Neural crest cell (in vitro differentiated cells): ENCODE measurements at regions not wholly inside any gene's neighbourhood (a gene's known extent, or its start where the extent isn't known, plus 50 kb on each side); places are given as distances from the start of the nearest gene placed in this dataset.

ENCODE experiments used
- DNase-seq: peaks from one replicate; pipeline ENCODE4 v3.0.0; 2021; ENCODE audit warnings: low read depth, mixed read lengths, low spot score
- H3K27ac Mint-ChIP-seq: one replicate; pipeline ENCODE4 v1.8.0; 2021; ENCODE audit warnings: mild to moderate bottlenecking, mixed read lengths; ENCODE audit not compliant: unreplicated experiment
- H3K27me3 Mint-ChIP-seq: 2 replicates; pipeline ENCODE4 v1.8.0; 2021; ENCODE audit warnings: low read depth, mild to moderate bottlenecking, mixed read lengths
- H3K36me3 Mint-ChIP-seq: 2 replicates; pipeline ENCODE4 v1.8.0; 2021; ENCODE audit warnings: low read depth, mild to moderate bottlenecking, mixed read lengths
- H3K4me1 Mint-ChIP-seq: 2 replicates; pipeline ENCODE4 v1.8.0; 2021; ENCODE audit warnings: mixed read lengths
- H3K4me3 Mint-ChIP-seq: one replicate; pipeline ENCODE4 v1.8.0; 2021; ENCODE audit warnings: mild to moderate bottlenecking, mixed read lengths
- H3K9me3 Mint-ChIP-seq: 2 replicates; pipeline ENCODE4 v1.8.0; 2021; ENCODE audit warnings: mixed read lengths
- TF ChIP-seq, protein P1 (sequence below): fragments of 200-600 bp; sonication (generic); conservative IDR thresholded peaks from 2 replicates; pipeline ENCODE4 v1.5.0; 2021; ENCODE audit warnings: antibody characterized with exemption, mild to moderate bottlenecking

DNA sequence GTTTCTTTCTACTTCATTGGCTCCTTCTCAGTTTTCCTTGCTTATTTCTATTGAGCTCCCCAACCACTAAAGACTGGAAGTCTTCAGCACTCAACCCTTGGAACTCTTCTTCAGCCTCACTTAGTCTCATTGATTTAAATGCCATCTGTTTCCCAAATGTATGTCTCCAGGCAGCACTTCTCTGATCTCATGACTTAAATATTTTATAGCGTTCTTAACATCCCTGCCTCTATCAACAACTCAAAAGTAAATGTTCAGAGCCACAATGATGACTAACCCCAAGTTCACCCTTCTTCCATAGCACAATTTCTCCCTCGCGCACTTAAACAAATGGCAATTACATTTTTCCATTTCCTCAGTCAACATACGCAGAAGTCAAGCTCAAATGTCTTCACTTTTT is 1393.3 kb downstream of the ARAP2 start:
- no peaks in the 10 kb centered on the region for H3K27me3 Mint-ChIP-seq
- no peaks in the 10 kb centered on the region for H3K4me1 Mint-ChIP-seq
- H3K4me3 Mint-ChIP-seq, result no peak overlapping the region
- H3K9me3 Mint-ChIP-seq, result no peaks in the 10 kb centered on the region
- H3K36me3 Mint-ChIP-seq, result no peaks in the 10 kb centered on the region
- TF ChIP-seq, protein P1, sequence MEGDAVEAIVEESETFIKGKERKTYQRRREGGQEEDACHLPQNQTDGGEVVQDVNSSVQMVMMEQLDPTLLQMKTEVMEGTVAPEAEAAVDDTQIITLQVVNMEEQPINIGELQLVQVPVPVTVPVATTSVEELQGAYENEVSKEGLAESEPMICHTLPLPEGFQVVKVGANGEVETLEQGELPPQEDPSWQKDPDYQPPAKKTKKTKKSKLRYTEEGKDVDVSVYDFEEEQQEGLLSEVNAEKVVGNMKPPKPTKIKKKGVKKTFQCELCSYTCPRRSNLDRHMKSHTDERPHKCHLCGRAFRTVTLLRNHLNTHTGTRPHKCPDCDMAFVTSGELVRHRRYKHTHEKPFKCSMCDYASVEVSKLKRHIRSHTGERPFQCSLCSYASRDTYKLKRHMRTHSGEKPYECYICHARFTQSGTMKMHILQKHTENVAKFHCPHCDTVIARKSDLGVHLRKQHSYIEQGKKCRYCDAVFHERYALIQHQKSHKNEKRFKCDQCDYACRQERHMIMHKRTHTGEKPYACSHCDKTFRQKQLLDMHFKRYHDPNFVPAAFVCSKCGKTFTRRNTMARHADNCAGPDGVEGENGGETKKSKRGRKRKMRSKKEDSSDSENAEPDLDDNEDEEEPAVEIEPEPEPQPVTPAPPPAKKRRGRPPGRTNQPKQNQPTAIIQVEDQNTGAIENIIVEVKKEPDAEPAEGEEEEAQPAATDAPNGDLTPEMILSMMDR, result no peak
- no peak for DNase-seq
- no peak overlapping the region for H3K27ac Mint-ChIP-seq

DNA sequence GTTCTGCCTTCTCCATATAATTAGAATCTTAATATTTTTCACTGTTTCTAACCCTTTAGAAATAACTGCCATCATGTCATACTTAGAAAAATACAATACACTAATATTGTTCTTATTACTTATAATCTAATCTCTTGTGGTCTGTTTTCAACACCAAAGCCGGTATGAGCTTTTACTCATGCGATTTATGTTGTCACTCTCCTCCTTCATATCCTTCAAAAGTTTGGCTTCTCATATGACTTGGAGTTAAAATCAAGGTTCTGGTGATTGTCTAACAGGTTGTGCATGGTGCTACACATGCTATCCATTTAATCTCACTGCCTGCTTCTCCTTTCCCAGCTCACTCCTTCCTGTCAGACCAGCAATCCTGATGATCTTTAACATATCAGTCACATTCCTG is 1392.9 kb downstream of the ARAP2 start:
- H3K4me1 Mint-ChIP-seq, result no peaks in the 10 kb centered on the region
- H3K27ac Mint-ChIP-seq, result no peak overlapping the region
- H3K27me3 Mint-ChIP-seq, result no peaks in the 10 kb centered on the region
- no peaks in the 10 kb centered on the region for H3K36me3 Mint-ChIP-seq
- H3K9me3 Mint-ChIP-seq, result no peaks in the 10 kb centered on the region
- DNase-seq, result no peak
- H3K4me3 Mint-ChIP-seq, result no peak overlapping the region
- TF ChIP-seq, protein P1, result no peak

DNA sequence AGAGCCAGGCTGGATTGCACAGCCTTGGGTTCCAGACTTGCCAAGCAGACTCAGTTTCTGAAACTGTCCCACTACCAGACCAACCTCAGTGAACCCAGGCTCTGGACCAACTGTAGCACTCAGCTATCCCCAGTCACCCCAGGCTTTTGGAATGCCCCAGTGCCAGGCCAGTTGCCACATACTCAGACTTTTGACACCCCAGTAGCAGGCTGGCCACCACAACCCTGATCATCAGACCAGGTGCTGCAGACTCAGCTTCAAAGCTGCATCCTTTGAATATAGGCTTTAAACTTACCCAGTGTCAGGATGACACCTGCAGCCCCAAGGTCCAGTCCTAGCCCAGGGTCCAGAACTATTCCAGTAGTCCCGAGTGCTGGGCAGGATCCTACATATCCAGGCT is 1389.9 kb downstream of the ARAP2 start:
- no peak overlapping the region for H3K27ac Mint-ChIP-seq
- H3K36me3 Mint-ChIP-seq, result no peaks in the 10 kb centered on the region

DNA sequence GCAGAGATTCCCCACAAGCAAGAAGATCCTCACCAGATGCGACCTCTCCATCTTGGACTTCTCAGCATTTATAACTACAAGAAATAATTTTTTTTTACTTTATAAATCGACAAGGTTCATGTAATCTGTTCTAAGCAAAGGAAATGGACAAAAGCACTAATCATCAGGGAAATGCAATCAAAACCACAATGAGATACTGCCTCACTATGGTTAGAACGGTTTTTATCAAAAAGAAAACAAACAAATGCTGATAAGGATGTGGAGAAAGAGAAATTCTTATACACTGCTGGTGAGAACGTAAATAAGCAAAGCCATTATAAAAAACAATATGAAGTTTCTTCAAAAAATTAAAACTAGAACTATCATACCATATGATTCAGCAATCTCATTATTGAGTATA is 1382.6 kb downstream of the ARAP2 start:
- H3K4me3 Mint-ChIP-seq, result no peak overlapping the region
- DNase-seq, result no peak
- H3K27ac Mint-ChIP-seq, result no peak overlapping the region

More for the DNA sequence above, 1389.9 kb downstream of the ARAP2 start:
- Mint-ChIP-seq H3K4me3 (no peak overlapping the region), H3K4me1 (no peaks in the 10 kb centered on the region), H3K27me3 (no peaks in the 10 kb centered on the region), H3K9me3 (no peaks in the 10 kb centered on the region)
- no peak for DNase-seq
- TF ChIP-seq, protein P1, result no peak

DNA sequence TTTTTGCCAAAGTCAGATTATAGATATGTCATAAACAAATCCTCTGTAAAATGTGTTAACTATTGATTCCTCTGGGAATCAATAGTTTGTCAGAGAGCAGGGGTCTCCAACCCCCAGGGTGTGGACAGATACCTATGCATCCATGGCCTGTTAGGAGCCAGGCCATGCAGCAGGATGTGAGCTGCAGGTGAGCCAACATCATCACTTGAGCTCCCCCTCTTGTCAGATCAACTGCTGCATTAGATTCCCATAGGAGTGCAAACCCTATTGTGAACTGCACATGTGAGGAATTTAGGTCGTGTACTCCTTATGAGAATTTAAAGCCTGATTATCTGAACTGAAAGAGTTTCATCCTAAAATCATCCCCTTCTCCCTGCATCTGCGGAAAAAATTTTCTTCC is 1365.4 kb downstream of the ARAP2 start:
- no peaks in the 10 kb centered on the region for H3K4me1 Mint-ChIP-seq
- no peaks in the 10 kb centered on the region for H3K36me3 Mint-ChIP-seq
- no peak for DNase-seq
- peaks cover 10% of the 10 kb centered on the region for H3K9me3 Mint-ChIP-seq
- H3K27me3 Mint-ChIP-seq, result no peaks in the 10 kb centered on the region
- no peak overlapping the region for H3K4me3 Mint-ChIP-seq
- H3K27ac Mint-ChIP-seq, result no peak overlapping the region
- TF ChIP-seq, protein P1, result no peak

More for the DNA sequence above, 1382.6 kb downstream of the ARAP2 start:
- TF ChIP-seq, protein P1, result no peak
- Mint-ChIP-seq H3K36me3 (no peaks in the 10 kb centered on the region), H3K27me3 (no peaks in the 10 kb centered on the region), H3K4me1 (no peaks in the 10 kb centered on the region), H3K9me3 (no peaks in the 10 kb centered on the region)

DNA sequence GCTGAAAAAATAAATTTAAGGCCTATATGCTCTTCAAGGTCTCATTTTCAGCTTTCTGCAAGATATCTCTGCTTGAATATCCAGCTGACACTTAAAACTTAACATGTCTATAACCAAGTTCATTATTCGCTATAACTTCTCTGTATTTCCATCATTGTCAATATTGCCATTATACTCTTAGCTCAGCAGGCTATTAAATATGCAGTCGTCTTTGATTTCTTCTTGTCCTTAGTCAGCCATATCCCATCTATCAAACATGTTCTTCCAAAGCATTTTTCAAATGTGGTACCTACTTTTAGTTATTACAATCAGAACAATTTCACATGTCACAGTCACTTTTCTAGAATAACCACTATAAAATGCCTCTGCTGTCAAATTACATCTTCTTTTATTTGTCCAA is 1364.1 kb downstream of the ARAP2 start:
- H3K4me3 Mint-ChIP-seq, result no peak overlapping the region
- no peak for DNase-seq
- H3K9me3 Mint-ChIP-seq, result peaks cover 6% of the 10 kb centered on the region
- TF ChIP-seq, protein P1, result no peak
- H3K36me3 Mint-ChIP-seq, result no peaks in the 10 kb centered on the region
- no peak overlapping the region for H3K27ac Mint-ChIP-seq
- H3K4me1 Mint-ChIP-seq, result no peaks in the 10 kb centered on the region
- H3K27me3 Mint-ChIP-seq, result no peaks in the 10 kb centered on the region
